Loucy (cell line): ENCODE measurements at regions not wholly inside any gene's neighbourhood (a gene's known extent, or its start where the extent isn't known, plus 50 kb on each side); places are given as distances from the start of the nearest gene placed in this dataset.

Source experiments
- EZH2phosphoT487 ChIP-seq: fragments of 200-600 bp; IDR thresholded peaks from 2 replicates; pipeline ENCODE4 v1.6.1; 2018; ENCODE audit warnings: antibody characterized with exemption, mild to moderate bottlenecking, moderate library complexity, borderline replicate concordance
- TF ChIP-seq, protein P1 (sequence below): fragments of 200-600 bp; sonication (generic); conservative IDR thresholded peaks from 2 replicates; pipeline ENCODE4 v1.5.1; 2014; ENCODE audit warnings: mild to moderate bottlenecking, antibody characterized with exemption, low read length

DNA sequence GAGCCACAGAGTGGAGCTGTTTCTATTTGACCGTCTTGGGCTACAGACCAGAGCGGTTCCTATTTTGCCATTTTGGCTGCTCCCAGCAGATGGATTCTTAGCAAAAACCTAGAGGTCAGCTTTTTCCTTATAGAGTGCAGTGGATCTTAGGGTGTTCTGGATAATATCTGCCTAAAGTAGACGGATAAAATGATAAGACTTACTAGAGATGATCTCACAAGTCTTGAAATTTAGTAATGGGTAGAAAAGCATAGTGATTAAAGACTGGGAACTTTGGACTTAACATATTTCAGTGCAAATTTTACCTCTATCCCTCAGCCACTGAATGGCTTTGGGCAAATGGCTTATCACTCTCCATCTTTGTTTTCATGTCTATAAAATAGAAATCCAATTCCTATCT, 439.8 kb downstream of the ADGRL2 start:
- TF ChIP-seq, protein P1, sequence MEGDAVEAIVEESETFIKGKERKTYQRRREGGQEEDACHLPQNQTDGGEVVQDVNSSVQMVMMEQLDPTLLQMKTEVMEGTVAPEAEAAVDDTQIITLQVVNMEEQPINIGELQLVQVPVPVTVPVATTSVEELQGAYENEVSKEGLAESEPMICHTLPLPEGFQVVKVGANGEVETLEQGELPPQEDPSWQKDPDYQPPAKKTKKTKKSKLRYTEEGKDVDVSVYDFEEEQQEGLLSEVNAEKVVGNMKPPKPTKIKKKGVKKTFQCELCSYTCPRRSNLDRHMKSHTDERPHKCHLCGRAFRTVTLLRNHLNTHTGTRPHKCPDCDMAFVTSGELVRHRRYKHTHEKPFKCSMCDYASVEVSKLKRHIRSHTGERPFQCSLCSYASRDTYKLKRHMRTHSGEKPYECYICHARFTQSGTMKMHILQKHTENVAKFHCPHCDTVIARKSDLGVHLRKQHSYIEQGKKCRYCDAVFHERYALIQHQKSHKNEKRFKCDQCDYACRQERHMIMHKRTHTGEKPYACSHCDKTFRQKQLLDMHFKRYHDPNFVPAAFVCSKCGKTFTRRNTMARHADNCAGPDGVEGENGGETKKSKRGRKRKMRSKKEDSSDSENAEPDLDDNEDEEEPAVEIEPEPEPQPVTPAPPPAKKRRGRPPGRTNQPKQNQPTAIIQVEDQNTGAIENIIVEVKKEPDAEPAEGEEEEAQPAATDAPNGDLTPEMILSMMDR, result no peak
- no peak for TF ChIP-seq EZH2phosphoT487
